A673 (cell line): ENCODE measurements at regions not wholly inside any gene's neighbourhood (a gene's known extent, or its start where the extent isn't known, plus 50 kb on each side); places are given as distances from the start of the nearest gene placed in this dataset.

Experiments used
- BruUV-seq: library from RNA; stranded (reverse); fragments of 400-500 nt; replicated peaks from 2 replicates; lab custom pipeline; 2021; lab: Mats Ljungman, UMichigan
- CTCF ChIA-PET: fragments of 300-600 bp; sonication (Branson Sonifier 250); formaldehyde crosslinking; loops from one replicate; lab custom pipeline; 2022; ENCODE audit warnings: antibody characterized with exemption; lab: Charles Lee
- POLR2A ChIA-PET: fragments of 300-600 bp; sonication (Branson Sonifier 250); formaldehyde crosslinking; loops from one replicate; lab custom pipeline; 2022; ENCODE audit warnings: antibody characterized with exemption; ENCODE audit not compliant: low non-redundant PET; lab: Charles Lee
- DNase-seq: peaks from one replicate; pipeline ENCODE4 v3.0.0-alpha.2; 2015; ENCODE audit warnings: low spot score
- H3K27ac ChIP-seq: fragments of 200-600 bp; sonication (generic); 2 replicates; pipeline ENCODE4 v1.5.1; 2016; ENCODE audit warnings: mixed run types, low read depth, mild to moderate bottlenecking, mixed read lengths, antibody characterized with exemption, low read length; ENCODE audit not compliant: poor library complexity, severe bottlenecking
- H3K27me3 ChIP-seq: fragments of 200-600 bp; sonication (generic); replicated peaks from 2 replicates; pipeline ENCODE4 v1.6.1; 2017; ENCODE audit warnings: mixed run types, low read depth, mild to moderate bottlenecking, mixed read lengths, antibody characterized with exemption, low read length; ENCODE audit not compliant: insufficient read depth, poor library complexity
- H3K36me3 ChIP-seq: fragments of 200-600 bp; sonication (generic); 2 replicates; pipeline ENCODE4 v1.6.1; 2016; ENCODE audit warnings: mixed run types, mild to moderate bottlenecking, mixed read lengths, antibody characterized with exemption, low read length; ENCODE audit not compliant: insufficient read depth, poor library complexity, severe bottlenecking
- H3K4me1 ChIP-seq: fragments of 200-600 bp; sonication (generic); 2 replicates; pipeline ENCODE4 v1.6.1; 2017; ENCODE audit warnings: mixed run types, mild to moderate bottlenecking, mixed read lengths, antibody characterized with exemption, low read length; ENCODE audit not compliant: insufficient read depth, poor library complexity, severe bottlenecking
- H3K4me3 ChIP-seq: fragments of 200-600 bp; sonication (generic); 2 replicates; pipeline ENCODE4 v1.5.1; 2016; ENCODE audit warnings: low read depth, mixed run types, mild to moderate bottlenecking, mixed read lengths, low read length; ENCODE audit not compliant: poor library complexity, severe bottlenecking
- H3K9me3 ChIP-seq: fragments of 200-600 bp; sonication (generic); 2 replicates; pipeline ENCODE4 v1.6.1; 2016; ENCODE audit warnings: mixed run types, low read depth, mild to moderate bottlenecking, mixed read lengths, antibody characterized with exemption, low read length; ENCODE audit not compliant: poor library complexity, severe bottlenecking
- EZH2 ChIP-seq: fragments of 200-600 bp; sonication (generic); IDR thresholded peaks from 2 replicates; pipeline ENCODE4 v1.6.1; 2017; ENCODE audit warnings: borderline replicate concordance, low read depth, mild to moderate bottlenecking, mixed read lengths, antibody characterized with exemption, low read length; ENCODE audit not compliant: poor library complexity, severe bottlenecking
- intact Hi-C: fragments of 100-400 bp; cut with micrococcal nuclease; formaldehyde crosslinking; loops from one replicate; pipeline ENCODE4 v1.10.0; 2022; ENCODE audit not compliant: unreplicated experiment
- TF ChIP-seq, protein P1 (sequence below): fragments of 300-800, 200-600 bp; sonication (generic); conservative IDR thresholded peaks from 2 replicates; pipeline ENCODE4 v1.5.1; 2017; ENCODE audit warnings: low read depth, mild to moderate bottlenecking, antibody characterized with exemption, low read length, moderate library complexity, mixed read lengths

DNA sequence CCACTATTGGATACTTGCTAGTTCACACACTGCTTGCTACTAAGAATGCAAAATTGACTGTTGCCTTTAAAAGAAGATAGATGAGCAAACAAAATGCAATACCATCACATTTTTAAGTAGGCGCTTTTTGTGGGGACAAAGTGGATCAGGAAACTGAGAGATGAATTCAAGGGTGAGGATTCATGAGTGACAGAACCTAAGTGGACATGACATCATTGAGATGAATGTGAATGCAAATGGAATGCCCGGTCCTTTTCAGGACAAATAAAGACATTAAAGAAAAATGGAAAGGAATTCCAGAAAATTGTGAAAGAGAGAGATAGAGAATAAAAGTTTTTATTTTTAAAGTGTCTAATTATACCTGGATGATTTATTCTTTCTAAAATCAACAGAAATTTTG, 106.3 kb upstream of the AKR1E2 start:
- H3K9me3 ChIP-seq: no peaks in the 10 kb centered on the region
- TF ChIP-seq, protein P1, sequence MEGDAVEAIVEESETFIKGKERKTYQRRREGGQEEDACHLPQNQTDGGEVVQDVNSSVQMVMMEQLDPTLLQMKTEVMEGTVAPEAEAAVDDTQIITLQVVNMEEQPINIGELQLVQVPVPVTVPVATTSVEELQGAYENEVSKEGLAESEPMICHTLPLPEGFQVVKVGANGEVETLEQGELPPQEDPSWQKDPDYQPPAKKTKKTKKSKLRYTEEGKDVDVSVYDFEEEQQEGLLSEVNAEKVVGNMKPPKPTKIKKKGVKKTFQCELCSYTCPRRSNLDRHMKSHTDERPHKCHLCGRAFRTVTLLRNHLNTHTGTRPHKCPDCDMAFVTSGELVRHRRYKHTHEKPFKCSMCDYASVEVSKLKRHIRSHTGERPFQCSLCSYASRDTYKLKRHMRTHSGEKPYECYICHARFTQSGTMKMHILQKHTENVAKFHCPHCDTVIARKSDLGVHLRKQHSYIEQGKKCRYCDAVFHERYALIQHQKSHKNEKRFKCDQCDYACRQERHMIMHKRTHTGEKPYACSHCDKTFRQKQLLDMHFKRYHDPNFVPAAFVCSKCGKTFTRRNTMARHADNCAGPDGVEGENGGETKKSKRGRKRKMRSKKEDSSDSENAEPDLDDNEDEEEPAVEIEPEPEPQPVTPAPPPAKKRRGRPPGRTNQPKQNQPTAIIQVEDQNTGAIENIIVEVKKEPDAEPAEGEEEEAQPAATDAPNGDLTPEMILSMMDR: no peak
- no peak for TF ChIP-seq EZH2
- H3K4me3 ChIP-seq: no peak overlapping the region
- ChIA-PET CTCF (no interaction called here), POLR2A (no interaction called here)
- no peak overlapping the region for H3K27ac ChIP-seq
- BruUV-seq: no TSS peak
- no peaks in the 10 kb centered on the region for H3K36me3 ChIP-seq
- DNase-seq: no peak
- H3K27me3 ChIP-seq: no peaks in the 10 kb centered on the region
- peaks cover 8% of the 10 kb centered on the region for H3K4me1 ChIP-seq
- intact Hi-C loops: no loop called here

GRCh38 chr10:4719036-4719435, 107.0 kb upstream of the AKR1E2 start:
- ChIA-PET CTCF (no interaction called here), POLR2A (no interaction called here)
- BruUV-seq: no TSS peak
- Histone ChIP-seq H3K4me1 (peaks cover 8% of the 10 kb centered on the region), H3K36me3 (no peaks in the 10 kb centered on the region), H3K27me3 (no peaks in the 10 kb centered on the region), H3K9me3 (no peaks in the 10 kb centered on the region), H3K4me3 (no peak overlapping the region), H3K27ac (no peak overlapping the region)
- intact Hi-C loops: no loop called here
- DNase-seq: no peak
- no peak for TF ChIP-seq EZH2
- TF ChIP-seq, protein P1: no peak

DNA sequence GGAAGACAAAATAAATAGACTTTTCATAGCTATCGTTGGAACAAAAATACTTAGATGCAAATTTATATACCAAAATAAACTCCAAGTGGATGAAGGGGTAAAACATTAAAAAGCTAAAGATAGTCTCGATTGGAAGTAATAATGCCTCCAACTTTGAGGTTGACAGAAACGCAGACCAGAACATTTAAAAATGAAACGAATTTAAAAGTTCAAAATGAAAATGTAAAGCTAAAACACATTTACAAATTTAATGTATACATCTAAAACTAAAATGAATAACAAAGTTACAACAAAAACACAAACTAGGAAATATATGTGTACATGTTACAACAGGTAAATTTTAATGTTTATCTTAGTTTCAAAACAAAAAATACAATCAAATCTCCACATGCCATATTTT, 107.5 kb upstream of the AKR1E2 start:
- Histone ChIP-seq H3K9me3 (no peaks in the 10 kb centered on the region), H3K27ac (no peak overlapping the region), H3K36me3 (no peaks in the 10 kb centered on the region), H3K27me3 (no peaks in the 10 kb centered on the region), H3K4me3 (no peak overlapping the region), H3K4me1 (peaks cover 8% of the 10 kb centered on the region)
- CTCF ChIA-PET: no interaction called here
- DNase-seq: no peak
- POLR2A ChIA-PET: no interaction called here
- BruUV-seq: no TSS peak
- intact Hi-C loops: no loop called here
- no peak for TF ChIP-seq EZH2
- TF ChIP-seq, protein P1: no peak
